GM19395 (cell line): ENCODE measurements at regions not wholly inside any gene's neighbourhood (a gene's known extent, or its start where the extent isn't known, plus 50 kb on each side); places are given as distances from the start of the nearest gene placed in this dataset.

Source experiments
- ATAC-seq: cut with Tn5 transposase; IDR thresholded peaks from one replicate; pipeline ENCODE4 v1.9.1; 2021; ENCODE audit warnings: mild to moderate bottlenecking, moderate library complexity; ENCODE audit not compliant: unreplicated experiment

- ATAC-seq = no peak
Observed at GRCh38 chr2:189364607-189365006, 76.7 kb upstream of the WDR75 start.

- no peak for ATAC-seq
Observed at GRCh38 chr2:189366349-189366748, 74.9 kb upstream of the WDR75 start.

- no peak for ATAC-seq
Observed at GRCh38 chr2:189367343-189367742, 73.9 kb upstream of the WDR75 start.

GRCh38 chr2:189369566-189369965 is 71.7 kb upstream of the WDR75 start:
- ATAC-seq = no peak

- ATAC-seq = no peak
Observed at GRCh38 chr2:189370719-189371118, 70.6 kb upstream of the WDR75 start.

- no peak for ATAC-seq
Observed at GRCh38 chr2:189372688-189373257, 68.5 kb upstream of the WDR75 start.

DNA sequence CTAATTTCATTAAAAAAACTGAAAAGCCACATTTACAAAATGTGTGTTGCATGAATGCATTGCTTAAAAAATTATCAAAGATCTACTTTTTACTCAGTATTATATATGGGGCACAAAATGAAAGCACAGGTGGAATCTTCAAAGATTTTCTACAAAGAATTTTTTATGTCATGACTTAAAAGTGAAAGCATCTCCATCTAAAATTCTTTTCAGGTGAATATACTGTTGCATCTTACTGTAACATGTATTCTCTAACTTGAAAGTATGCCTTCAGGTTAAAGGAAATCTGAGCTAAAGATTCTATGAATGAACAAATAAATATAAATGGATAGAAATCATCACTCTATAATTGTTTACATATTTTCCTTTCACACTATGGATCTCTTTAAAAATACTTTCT is 66.8 kb upstream of the WDR75 start:
- ATAC-seq = no peak

DNA sequence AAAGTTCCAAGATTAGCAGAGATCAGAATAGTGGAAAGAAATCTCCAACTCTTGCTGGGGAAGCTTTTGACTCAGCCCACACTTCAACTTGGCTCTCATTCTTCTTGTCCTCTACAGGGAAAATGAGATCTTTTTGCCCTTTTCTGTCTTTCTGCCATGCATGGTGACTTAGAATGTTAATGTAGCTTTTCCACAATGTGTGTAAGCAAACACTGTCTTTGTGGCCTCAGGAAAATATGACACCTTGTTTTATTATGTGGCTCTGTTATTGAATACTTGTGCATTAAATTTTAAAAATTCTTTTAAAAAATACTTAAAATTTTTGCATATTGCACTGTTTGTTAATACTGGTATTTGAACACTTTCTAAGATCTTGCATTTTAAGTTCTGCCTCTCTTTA is 65.4 kb upstream of the WDR75 start:
- no peak for ATAC-seq

GRCh38 chr2:189379287-189379630 is 62.0 kb upstream of the WDR75 start:
- no peak for ATAC-seq

GRCh38 chr2:189379731-189380261 is 61.5 kb upstream of the WDR75 start:
- ATAC-seq = no peak

GRCh38 chr2:189382668-189383067 is 58.6 kb upstream of the WDR75 start:
- no peak for ATAC-seq

DNA sequence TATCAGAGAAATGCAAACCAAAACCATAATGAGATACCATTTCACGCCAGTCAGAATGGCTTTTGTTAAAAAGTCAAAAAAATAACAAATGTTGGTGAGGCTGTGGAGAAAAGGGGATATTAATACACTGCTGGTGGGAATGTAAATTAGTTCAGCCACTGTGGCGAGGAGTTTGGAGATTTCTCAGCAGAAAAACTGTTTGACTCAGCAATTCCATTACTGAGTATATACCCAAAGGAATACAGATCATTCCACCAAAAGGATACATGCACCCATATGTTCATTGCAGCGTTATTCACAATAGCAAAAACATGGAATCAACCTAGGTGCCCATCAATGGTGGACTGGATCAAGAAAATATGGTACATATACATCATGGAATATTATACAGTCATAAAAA is 54.5 kb upstream of the WDR75 start:
- no peak for ATAC-seq

GRCh38 chr2:189391201-189391600 is 50.1 kb upstream of the WDR75 start:
- ATAC-seq = no peak
